ENCODE measurements at regions not wholly inside any gene's neighbourhood (a gene's known extent, or its start where the extent isn't known, plus 50 kb on each side); places are given as distances from the start of the nearest gene placed in this dataset.
A peak's percentile ranks its signal among the peaks of the same experiment; 100 is the strongest.

GRCh38 chr2:129767346-129768035, 212.0 kb upstream of the RAB6C start:
- Histone ChIP-seq H3K27me3 (ENCODE audit: control insufficient read depth in 4 of 4, insufficient read depth in 4 of 4, low read length in 3 of 4) (no peaks in the 10 kb centered on the region), H3K4me1 (ENCODE audit: control insufficient read depth in 4 of 4, insufficient read depth in 4 of 4, low read length in 3 of 4) (no peaks in the 10 kb centered on the region), H3K27ac (ENCODE audit: low read depth in 1 of 2, low read length in 2 of 2) (no peak overlapping the region), H3K9me3 (ENCODE audit: control insufficient read depth in 4 of 4, low read length in 3 of 4) (no peaks in the 10 kb centered on the region), H3K9ac (ENCODE audit: low read depth in 1 of 2, low read length in 2 of 2) (no peak overlapping the region), H3K4me3 (ENCODE audit: low read depth in 1 of 3, low read length in 3 of 3) (no peak overlapping the region), H3K36me3 (ENCODE audit: control insufficient read depth in 4 of 4, insufficient read depth in 3 of 4, low read depth in 1 of 4, low read length in 3 of 4) (no peaks in the 10 kb centered on the region)
- TF ChIP-seq FOXA2 (IDR thresholded peaks at IDR 0.05) (no peak), EGR1 (IDR thresholded peaks at IDR 0.05; ENCODE audit: low read depth in 2 of 2) (no peak), FOXA1 (IDR thresholded peaks at IDR 0.05) (no peak), CTCF (IDR thresholded peaks at IDR 0.05; ENCODE audit: low read depth, low read length, missing input control) (no peak), HNF4A (conservative IDR thresholded peaks at IDR 0.05) (no peak), TAF1 (conservative IDR thresholded peaks at IDR 0.05) (no peak)
- DNase-seq (ENCODE audit: low spot score) = peak; percentile 22
- WGBS = 78% methylated on average over 22 of the region's 22 CpGs

- no peaks in the 10 kb centered on the region for H3K4me1 ChIP-seq (ENCODE audit: control insufficient read depth in 4 of 4, insufficient read depth in 4 of 4, low read length in 3 of 4)
- 59% methylated on average over 6 of the region's 6 CpGs for WGBS
- H3K27ac ChIP-seq (ENCODE audit: low read depth in 1 of 2, low read length in 2 of 2) = no peak overlapping the region
- TF ChIP-seq REST (IDR thresholded peaks at IDR 0.05) (no peak), JUND (IDR thresholded peaks at IDR 0.05) (no peak), ZBTB33 (IDR thresholded peaks at IDR 0.05) (no peak), EGR1 (IDR thresholded peaks at IDR 0.05; ENCODE audit: low read depth in 2 of 2) (no peak)
- no peaks in the 10 kb centered on the region for H3K27me3 ChIP-seq (ENCODE audit: control insufficient read depth in 4 of 4, insufficient read depth in 4 of 4, low read length in 3 of 4)
- no peaks in the 10 kb centered on the region for H3K9me3 ChIP-seq (ENCODE audit: control insufficient read depth in 4 of 4, low read length in 3 of 4)
- peak; percentile 29 for DNase-seq (ENCODE audit: low spot score)
- no peaks in the 10 kb centered on the region for H3K36me3 ChIP-seq (ENCODE audit: control insufficient read depth in 4 of 4, insufficient read depth in 3 of 4, low read depth in 1 of 4, low read length in 3 of 4)
- no peak overlapping the region for H3K4me3 ChIP-seq (ENCODE audit: low read depth in 1 of 3, low read length in 3 of 3)
- H3K9ac ChIP-seq (ENCODE audit: low read depth in 1 of 2, low read length in 2 of 2) = no peak overlapping the region
Observed at GRCh38 chr2:129768036-129768386, 211.5 kb upstream of the RAB6C start.

Measured in liver (tissue), 8 donors.